Ovary (tissue), 3 donors: ENCODE measurements at regions not wholly inside any gene's neighbourhood (a gene's known extent, or its start where the extent isn't known, plus 50 kb on each side); places are given as distances from the start of the nearest gene placed in this dataset.

Source experiments
- CTCF ChIP-seq, 3 donors: fragments of 450-650 bp in 2 of 3; fragments of 200-600 bp in 1 of 3; IDR thresholded peaks; one replicate each; pipeline versions ENCODE4 v1.5.1 to v1.8.0; 2016 to 2022; ENCODE audit warnings: antibody characterized with exemption in 3 of 3, mild to moderate bottlenecking in 1 of 3
- EP300 ChIP-seq: sonication (generic); formaldehyde crosslinking; IDR thresholded peaks from one replicate; pipeline ENCODE4 v1.6.1; 2017; ENCODE audit warnings: antibody characterized with exemption
- POLR2A ChIP-seq: fragments of 450-650 bp; IDR thresholded peaks from one replicate; pipeline ENCODE4 v1.6.1; 2017; ENCODE audit warnings: antibody characterized with exemption, mild to moderate bottlenecking, moderate library complexity
- donor health status: DM: no; HTN: no; CAD: no.

GRCh38 chr9:134222018-134222573 lies 57.7 kb upstream of the RNU6ATAC start:
- no peak for TF ChIP-seq EP300
- TF ChIP-seq POLR2A, result no peak
- TF ChIP-seq CTCF (IDR thresholded peaks at IDR 0.05), result no peak
